H1 (cell line): ENCODE measurements at regions not wholly inside any gene's neighbourhood (a gene's known extent, or its start where the extent isn't known, plus 50 kb on each side); places are given as distances from the start of the nearest gene placed in this dataset.

ENCODE experiments used
- CTCF ChIA-PET: fragments of 300-600 bp; sonication (Branson Sonifier 250); formaldehyde crosslinking; loops from one replicate; lab custom pipeline; 2021; ENCODE audit not compliant: partially characterized antibody; lab: Charles Lee
- POLR2A ChIA-PET: fragments of 300-600 bp; sonication (Branson Sonifier 250); formaldehyde crosslinking; loops from one replicate; lab custom pipeline; 2021; ENCODE audit warnings: inconsistent platforms; ENCODE audit not compliant: partially characterized antibody; lab: Charles Lee
- DNase-seq, 2 experiments: peaks; one replicate each; pipeline versions ENCODE4 v3.0.0 to v3.0.0-alpha.2; 2010 to 2022; ENCODE audit warnings: low spot score in 2 of 2, low read depth in 1 of 2, mixed read lengths in 1 of 2
- FAIRE-seq: peaks from 2 replicates; lab custom pipeline; 2011; peaks lifted over from hg19 to GRCh38; lab: Jason Lieb, UNC
- H2AFZ ChIP-seq: 2 replicates; pipeline ENCODE4 v1.8.1; 2012; ENCODE audit warnings: low read length, inconsistent platforms
- H2AK5ac ChIP-seq: 2 replicates; pipeline ENCODE4 v1.6.1; 2013; ENCODE audit warnings: low read depth, low read length
- H2BK120ac ChIP-seq: replicated peaks from 2 replicates; pipeline ENCODE3; 2013; ENCODE audit warnings: low read depth, low read length, inconsistent platforms
- H2BK12ac ChIP-seq: 2 replicates; pipeline ENCODE4 v1.6.1; 2013; ENCODE audit warnings: low read depth, low read length
- H2BK15ac ChIP-seq: 2 replicates; pipeline ENCODE4 v1.6.1; 2013; ENCODE audit warnings: low read length
- H2BK20ac ChIP-seq: 2 replicates; pipeline ENCODE4 v1.6.1; 2013; ENCODE audit warnings: low read length
- H2BK5ac ChIP-seq: 2 replicates; pipeline ENCODE4 v1.6.1; 2013; ENCODE audit warnings: low read depth, low read length
- H3K14ac ChIP-seq: 2 replicates; pipeline ENCODE4 v1.6.1; 2013; ENCODE audit warnings: inconsistent platforms; ENCODE audit not compliant: insufficient read length
- H3K18ac ChIP-seq: 2 replicates; pipeline ENCODE4 v1.6.1; 2013; ENCODE audit warnings: low read length; ENCODE audit errors: extremely low read depth
- H3K23ac ChIP-seq: 2 replicates; pipeline ENCODE4 v1.6.1; 2013; ENCODE audit warnings: inconsistent platforms; ENCODE audit not compliant: insufficient read length
- H3K23me2 ChIP-seq: 2 replicates; pipeline ENCODE4 v1.6.1; 2013; ENCODE audit warnings: low read depth, low read length
- H3K27ac ChIP-seq: 2 replicates; pipeline ENCODE4 v1.6.1; 2011; ENCODE audit warnings: low read depth, low read length, inconsistent platforms
- H3K27me3 ChIP-seq, 4 experiments: replicated peaks in 1 of 4; 1 replicate in 1 of 4; 2 replicates in 3 of 4; pipeline versions ENCODE4 v1.6.1 to v1.8.1; 2011 to 2013; ENCODE audit warnings: low read length in 3 of 4, mild to moderate bottlenecking in 3 of 4, inconsistent platforms in 2 of 4, mixed read lengths in 2 of 4, moderate library complexity in 1 of 4; ENCODE audit not compliant: control insufficient read depth in 3 of 4, insufficient read depth in 3 of 4; ENCODE audit errors: extremely low read depth in 1 of 4
- H3K36me3 ChIP-seq, 4 experiments: 2 replicates each; pipeline versions ENCODE4 v1.6.1 to v1.8.1; 2011 to 2013; ENCODE audit warnings: mild to moderate bottlenecking in 4 of 4, low read length in 3 of 4, moderate library complexity in 2 of 4, control low read depth in 1 of 4, inconsistent platforms in 1 of 4; ENCODE audit not compliant: insufficient read depth in 4 of 4, control insufficient read depth in 2 of 4
- H3K4ac ChIP-seq: replicated peaks from 2 replicates; pipeline ENCODE3; 2013; ENCODE audit warnings: low read length, low read depth, mixed read lengths, inconsistent platforms; ENCODE audit not compliant: insufficient read length
- H3K4me1 ChIP-seq, 4 experiments: replicated peaks in 1 of 4; 1 replicate in 1 of 4; 2 replicates in 3 of 4; pipeline versions ENCODE4 v1.6.1 to v1.8.1; 2011 to 2013; ENCODE audit warnings: low read length in 3 of 4, inconsistent platforms in 2 of 4, mixed read lengths in 1 of 4; ENCODE audit not compliant: insufficient read depth in 4 of 4, control insufficient read depth in 3 of 4
- H3K4me2 ChIP-seq, 2 experiments: 2 replicates each; pipeline versions ENCODE4 v1.6.1 to v1.8.1; 2011 to 2013; ENCODE audit warnings: low read depth in 2 of 2, low read length in 2 of 2, control low read depth in 1 of 2, inconsistent platforms in 1 of 2, mild to moderate bottlenecking in 1 of 2; ENCODE audit not compliant: insufficient read depth in 1 of 2
- H3K4me3 ChIP-seq, 4 experiments: fragments of 200-600, 300-600 bp in 1 of 4; sonication (generic), shearing (Covaris generic), sonication (Bioruptor Twin) in 1 of 4; 2 replicates each; pipeline versions ENCODE4 v1.5.1 to v1.8.1; 2011 to 2016; ENCODE audit warnings: low read length in 4 of 4, low read depth in 3 of 4, control low read depth in 2 of 4, inconsistent platforms in 2 of 4, mild to moderate bottlenecking in 2 of 4, mixed read lengths in 1 of 4, moderate library complexity in 1 of 4; ENCODE audit not compliant: insufficient read depth in 2 of 4; ENCODE audit errors: extremely low read depth in 1 of 4
- H3K56ac ChIP-seq: replicated peaks from 2 replicates; pipeline ENCODE3; 2013; ENCODE audit warnings: low read depth, mild to moderate bottlenecking, mixed read lengths, low read length, inconsistent platforms; ENCODE audit not compliant: insufficient read length
- H3K79me1 ChIP-seq: 2 replicates; pipeline ENCODE4 v1.6.1; 2013; ENCODE audit warnings: low read depth, low read length, control low read depth
- H3K79me2 ChIP-seq, 2 experiments: 2 replicates each; pipeline versions ENCODE4 v1.6.1 to v1.8.1; 2012 to 2013; ENCODE audit warnings: low read length in 2 of 2, mild to moderate bottlenecking in 2 of 2, inconsistent platforms in 1 of 2; ENCODE audit not compliant: insufficient read depth in 2 of 2, control insufficient read depth in 1 of 2
- H3K9ac ChIP-seq, 4 experiments: replicated peaks in 1 of 4; 1 replicate in 1 of 4; 2 replicates in 3 of 4; pipeline versions ENCODE4 v1.6.1 to v1.8.1; 2011 to 2013; ENCODE audit warnings: low read depth in 3 of 4, low read length in 3 of 4, control low read depth in 2 of 4, mild to moderate bottlenecking in 2 of 4, moderate library complexity in 2 of 4, inconsistent platforms in 1 of 4; ENCODE audit errors: extremely low read depth in 1 of 4
- H3K9me3 ChIP-seq, 2 experiments: 2 replicates each; pipeline versions ENCODE4 v1.6.1 to v1.8.1; 2012 to 2013; ENCODE audit warnings: mild to moderate bottlenecking in 2 of 2, moderate library complexity in 2 of 2, control low read depth in 1 of 2, inconsistent platforms in 1 of 2, low read depth in 1 of 2, low read length in 1 of 2, mixed read lengths in 1 of 2; ENCODE audit not compliant: insufficient read depth in 2 of 2
- H4K20me1 ChIP-seq, 2 experiments: replicated peaks in 1 of 2; 2 replicates each; pipeline versions ENCODE3 to v1.8.1; 2011 to 2013; ENCODE audit warnings: inconsistent platforms in 2 of 2, low read length in 2 of 2, mild to moderate bottlenecking in 1 of 2; ENCODE audit not compliant: insufficient read depth in 2 of 2, control insufficient read depth in 1 of 2
- H4K5ac ChIP-seq: 2 replicates; pipeline ENCODE4 v1.6.1; 2013; ENCODE audit warnings: low read length, low read depth, mixed read lengths, inconsistent platforms; ENCODE audit not compliant: insufficient read length
- H4K8ac ChIP-seq: 2 replicates; pipeline ENCODE4 v1.8.0; 2013; ENCODE audit warnings: mild to moderate bottlenecking, moderate library complexity, low read length, inconsistent platforms; ENCODE audit not compliant: insufficient read depth; ENCODE audit errors: extremely low read depth
- H4K91ac ChIP-seq: replicated peaks from 2 replicates; pipeline ENCODE3; 2013; ENCODE audit warnings: low read length, mixed read lengths, inconsistent platforms; ENCODE audit not compliant: insufficient read length
- BACH1 ChIP-seq: IDR thresholded peaks from 2 replicates; pipeline ENCODE4 v1.6.1; 2012; ENCODE audit warnings: low read length, improper control_type of control experiment
- CHD1 ChIP-seq: IDR thresholded peaks from 2 replicates; pipeline ENCODE4 v1.6.1; 2012; ENCODE audit warnings: low read depth, low read length, improper control_type of control experiment
- CREB1 ChIP-seq: IDR thresholded peaks from 2 replicates; pipeline ENCODE4 v1.6.1; 2012; ENCODE audit warnings: inconsistent platforms
- EP300 ChIP-seq, 2 experiments: IDR thresholded peaks; 1 replicate in 1 of 2; 2 replicates in 1 of 2; pipeline ENCODE4 v1.6.1; 2011 to 2012; ENCODE audit warnings: low read depth in 2 of 2, low read length in 2 of 2, mild to moderate bottlenecking in 2 of 2, borderline replicate concordance in 1 of 2, inconsistent platforms in 1 of 2, moderate library complexity in 1 of 2
- GTF2F1 ChIP-seq: IDR thresholded peaks from 2 replicates; pipeline ENCODE4 v1.6.1; 2012; ENCODE audit warnings: low read depth, low read length, improper control_type of control experiment, borderline replicate concordance
- HDAC6 ChIP-seq: IDR thresholded peaks from one replicate; pipeline ENCODE4 v1.7.1; 2012; ENCODE audit warnings: low read depth, mild to moderate bottlenecking, inconsistent platforms, low read length, moderate library complexity
- KDM1A ChIP-seq: fragments of 200-600, 300-600 bp; sonication (generic); IDR thresholded peaks from 2 replicates; pipeline ENCODE4 v1.7.1; 2016; ENCODE audit warnings: mild to moderate bottlenecking, low read length, borderline replicate concordance
- RAD21 ChIP-seq, 2 experiments: IDR thresholded peaks in 1 of 2; conservative IDR thresholded peaks in 1 of 2; 2 replicates each; pipeline ENCODE4 v1.6.1; 2011; ENCODE audit warnings: low read depth in 2 of 2, low read length in 2 of 2, improper control_type of control experiment in 1 of 2, inconsistent platforms in 1 of 2, mild to moderate bottlenecking in 1 of 2, moderate library complexity in 1 of 2
- RNF2 ChIP-seq: fragments of 200-900, 300-1000 bp; sonication (generic); IDR thresholded peaks from 2 replicates; pipeline ENCODE4 v1.7.1; 2016; ENCODE audit warnings: borderline replicate concordance, low read depth, mild to moderate bottlenecking, antibody characterized with exemption, low read length; ENCODE audit not compliant: poor library complexity, severe bottlenecking; ENCODE audit errors: missing control alignments
- RXRA ChIP-seq: IDR thresholded peaks from 2 replicates; pipeline ENCODE4 v1.6.1; 2011; ENCODE audit warnings: low read depth, mild to moderate bottlenecking, low read length, moderate library complexity; ENCODE audit not compliant: insufficient read depth
- YY1 ChIP-seq: IDR thresholded peaks from 2 replicates; pipeline ENCODE4 v1.6.1; 2011; ENCODE audit warnings: low read depth, mild to moderate bottlenecking, low read length
- WGBS, 2 experiments: shearing (Covaris generic) in 1 of 2; methylation state at CpG; one replicate each; pipeline versions ENCODE4 v1.1.6 to v1.1.7; 2013 to 2015; ENCODE audit warnings: low lambda C conversion rate in 2 of 2, mixed read lengths in 2 of 2, inconsistent platforms in 1 of 2, low coverage in 1 of 2, missing lambda C conversion rate in 1 of 2; ENCODE audit not compliant: insufficient replicate concordance in 2 of 2, insufficient coverage in 1 of 2, insufficient read length in 1 of 2; ENCODE audit errors: extremely low coverage in 1 of 2, missing lambda C conversion rate in 1 of 2; 5-methylcytosine and 5-hydroxymethylcytosine counted together

- peak overlapping the region; percentile 9; the same call in 1 of the 2 replicates for H2BK5ac ChIP-seq
- no peak overlapping the region for H4K8ac ChIP-seq
- H4K20me1 ChIP-seq, result no peaks in the 10 kb centered on the region
- FAIRE-seq (peak; percentile 24), DNase-seq (no peak)
- H2BK12ac ChIP-seq, result peak overlapping the region; percentile 18; the same call in 1 of the 2 replicates
- H4K91ac ChIP-seq, result no peak overlapping the region
- no peak overlapping the region for H2AK5ac ChIP-seq
- ChIA-PET POLR2A (no interaction called here), CTCF (interaction anchor here (0.6 to 2.4 kb wide), 8 partner anchors 8 to 335 kb away, joined by 3 to 7 read pairs (median 4); no protein-coding TSS in a partner anchor)
- peaks cover 5 to 9% of the 10 kb centered on the region in 2 experiments; a peak in 3 of 4 replicates for H3K9me3 ChIP-seq
- no peak overlapping the region for H3K4ac ChIP-seq
- no peak overlapping the region for H3K27ac ChIP-seq
- H3K4me2 ChIP-seq, result no peak overlapping the region
- H2BK120ac ChIP-seq, result no peak overlapping the region
- peak overlapping the region; percentile 49; the same call in 1 of the 2 replicates for H2BK20ac ChIP-seq
- no peaks in the 10 kb centered on the region; a peak in 1 of 8 replicates for H3K36me3 ChIP-seq
- H3K56ac ChIP-seq, result no peak overlapping the region
- no peaks in the 10 kb centered on the region for H3K23me2 ChIP-seq
- H3K79me1 ChIP-seq, result no peaks in the 10 kb centered on the region
- no peak overlapping the region for H3K18ac ChIP-seq
- peaks cover 0 to 12% (median 2%) of the 10 kb centered on the region in 4 experiments; a peak in 2 of 7 replicates for H3K4me1 ChIP-seq
- H3K79me2 ChIP-seq, result no peaks in the 10 kb centered on the region
- no peak overlapping the region for H3K4me3 ChIP-seq
- H3K14ac ChIP-seq, result no peak overlapping the region
- no peak overlapping the region for H4K5ac ChIP-seq
- peaks cover 0 to 1% (median 0%) of the 10 kb centered on the region in 4 experiments; a peak in 1 of 7 replicates for H3K27me3 ChIP-seq
- H3K9ac ChIP-seq, result no peak overlapping the region
- no peak overlapping the region for H2AFZ ChIP-seq
- 87% methylated on average over 4 of the region's 4 CpGs; no CpG with 5 or more reads in 1 of the 2 experiments for WGBS, 2 experiments
- no peak overlapping the region for H2BK15ac ChIP-seq
- no peak overlapping the region for H3K23ac ChIP-seq
- TF ChIP-seq GTF2F1 (no peak), CREB1 (no peak), BACH1 (no peak), RAD21 (IDR thresholded peaks at IDR 0.05 in 1 of 2, conservative IDR thresholded peaks at IDR 0.05 in 1 of 2; ENCODE audit: low read depth in 2 of 2, low read length in 2 of 2) (peak; percentile 66 to 74), CHD1 (no peak), RXRA (no peak), HDAC6 (no peak), EP300 (IDR thresholded peaks at IDR 0.05; ENCODE audit: borderline replicate concordance in 1 of 2, low read depth in 2 of 2, low read length in 2 of 2) (no peak), YY1 (no peak), KDM1A (no peak), RNF2 (no peak)
Observed at GRCh38 chr12:71216725-71217579, 59.2 kb upstream of the TSPAN8 start.
